ENCODE measurements at regions not wholly inside any gene's neighbourhood (a gene's known extent, or its start where the extent isn't known, plus 50 kb on each side); places are given as distances from the start of the nearest gene placed in this dataset.

GRCh38 chr6:50277774-50278173 lies 228.0 kb upstream of the DEFB112 start:
- H3K4me1 ChIP-seq (ENCODE audit: control insufficient read depth, insufficient read depth, low read length), result no peaks in the 10 kb centered on the region
- no peak overlapping the region for H3K4me2 ChIP-seq (ENCODE audit: low read length)
- no peaks in the 10 kb centered on the region for H3K27me3 ChIP-seq (ENCODE audit: control insufficient read depth, insufficient read depth, low read length)
- H3K9ac ChIP-seq (ENCODE audit: low read depth, low read length), result no peak overlapping the region
- H3K4me3 ChIP-seq (ENCODE audit: low read length), result no peak overlapping the region
- no peaks in the 10 kb centered on the region for H3K9me3 ChIP-seq (replicated peaks; ENCODE audit: low read length)
- no peaks in the 10 kb centered on the region for H3K36me3 ChIP-seq (ENCODE audit: insufficient read depth, low read length)

- no peak overlapping the region for H3K9ac ChIP-seq (ENCODE audit: low read depth, low read length)
- H3K4me2 ChIP-seq (ENCODE audit: low read length), result no peak overlapping the region
- H3K36me3 ChIP-seq (ENCODE audit: insufficient read depth, low read length), result no peaks in the 10 kb centered on the region
- no peak overlapping the region for H3K4me3 ChIP-seq (ENCODE audit: low read length)
- H3K9me3 ChIP-seq (replicated peaks; ENCODE audit: low read length), result no peaks in the 10 kb centered on the region
- no peaks in the 10 kb centered on the region for H3K27me3 ChIP-seq (ENCODE audit: control insufficient read depth, insufficient read depth, low read length)
- no peaks in the 10 kb centered on the region for H3K4me1 ChIP-seq (ENCODE audit: control insufficient read depth, insufficient read depth, low read length)
These were observed 228.9 kb upstream of the DEFB112 start for GRCh38 chr6:50278663-50279062.

- Histone ChIP-seq H3K4me1 (ENCODE audit: control insufficient read depth, insufficient read depth, low read length) (peaks cover 3% of the 10 kb centered on the region), H3K9me3 (replicated peaks; ENCODE audit: low read length) (no peaks in the 10 kb centered on the region), H3K27me3 (ENCODE audit: control insufficient read depth, insufficient read depth, low read length) (no peaks in the 10 kb centered on the region), H3K36me3 (ENCODE audit: insufficient read depth, low read length) (no peaks in the 10 kb centered on the region), H3K9ac (ENCODE audit: low read depth, low read length) (no peak overlapping the region), H3K4me3 (ENCODE audit: low read length) (no peak overlapping the region), H3K4me2 (ENCODE audit: low read length) (no peak overlapping the region)
These were observed 236.0 kb upstream of the DEFB112 start for GRCh38 chr6:50285735-50286134.

- Histone ChIP-seq H3K4me2 (ENCODE audit: low read length) (no peak overlapping the region), H3K4me1 (ENCODE audit: control insufficient read depth, insufficient read depth, low read length) (peaks cover 3% of the 10 kb centered on the region), H3K27me3 (ENCODE audit: control insufficient read depth, insufficient read depth, low read length) (no peaks in the 10 kb centered on the region), H3K36me3 (ENCODE audit: insufficient read depth, low read length) (no peaks in the 10 kb centered on the region), H3K9me3 (replicated peaks; ENCODE audit: low read length) (no peaks in the 10 kb centered on the region), H3K4me3 (ENCODE audit: low read length) (no peak overlapping the region), H3K9ac (ENCODE audit: low read depth, low read length) (no peak overlapping the region)
These were observed 238.5 kb upstream of the DEFB112 start for GRCh38 chr6:50288241-50288640.

GRCh38 chr6:50288881-50289280 lies 239.2 kb upstream of the DEFB112 start:
- Histone ChIP-seq H3K27me3 (ENCODE audit: control insufficient read depth, insufficient read depth, low read length) (no peaks in the 10 kb centered on the region), H3K9ac (ENCODE audit: low read depth, low read length) (no peak overlapping the region), H3K4me2 (ENCODE audit: low read length) (no peak overlapping the region), H3K9me3 (replicated peaks; ENCODE audit: low read length) (no peaks in the 10 kb centered on the region), H3K4me3 (ENCODE audit: low read length) (no peak overlapping the region), H3K4me1 (ENCODE audit: control insufficient read depth, insufficient read depth, low read length) (peaks cover 3% of the 10 kb centered on the region), H3K36me3 (ENCODE audit: insufficient read depth, low read length) (no peaks in the 10 kb centered on the region)

- no peak overlapping the region for H3K4me3 ChIP-seq (ENCODE audit: low read length)
- H3K9ac ChIP-seq (ENCODE audit: low read depth, low read length), result no peak overlapping the region
- no peak overlapping the region for H3K4me2 ChIP-seq (ENCODE audit: low read length)
- H3K4me1 ChIP-seq (ENCODE audit: control insufficient read depth, insufficient read depth, low read length), result peaks cover 3% of the 10 kb centered on the region
- H3K36me3 ChIP-seq (ENCODE audit: insufficient read depth, low read length), result no peaks in the 10 kb centered on the region
- H3K9me3 ChIP-seq (replicated peaks; ENCODE audit: low read length), result no peaks in the 10 kb centered on the region
- H3K27me3 ChIP-seq (ENCODE audit: control insufficient read depth, insufficient read depth, low read length), result no peaks in the 10 kb centered on the region
These were observed 239.6 kb upstream of the DEFB112 start for GRCh38 chr6:50289366-50289765.

GRCh38 chr6:50301307-50301706 lies 251.6 kb upstream of the DEFB112 start:
- H3K9ac ChIP-seq (ENCODE audit: low read depth, low read length), result no peak overlapping the region
- H3K9me3 ChIP-seq (replicated peaks; ENCODE audit: low read length), result no peaks in the 10 kb centered on the region
- H3K27me3 ChIP-seq (ENCODE audit: control insufficient read depth, insufficient read depth, low read length), result no peaks in the 10 kb centered on the region
- no peak overlapping the region for H3K4me3 ChIP-seq (ENCODE audit: low read length)
- no peaks in the 10 kb centered on the region for H3K4me1 ChIP-seq (ENCODE audit: control insufficient read depth, insufficient read depth, low read length)
- no peaks in the 10 kb centered on the region for H3K36me3 ChIP-seq (ENCODE audit: insufficient read depth, low read length)
- H3K4me2 ChIP-seq (ENCODE audit: low read length), result no peak overlapping the region

GRCh38 chr6:50305660-50306059 lies 255.9 kb upstream of the DEFB112 start:
- Histone ChIP-seq H3K36me3 (ENCODE audit: insufficient read depth, low read length) (no peaks in the 10 kb centered on the region), H3K4me2 (ENCODE audit: low read length) (no peak overlapping the region), H3K9me3 (replicated peaks; ENCODE audit: low read length) (no peaks in the 10 kb centered on the region), H3K4me3 (ENCODE audit: low read length) (no peak overlapping the region), H3K4me1 (ENCODE audit: control insufficient read depth, insufficient read depth, low read length) (no peaks in the 10 kb centered on the region), H3K27me3 (ENCODE audit: control insufficient read depth, insufficient read depth, low read length) (no peaks in the 10 kb centered on the region), H3K9ac (ENCODE audit: low read depth, low read length) (no peak overlapping the region)

- no peak overlapping the region for H3K4me2 ChIP-seq (ENCODE audit: low read length)
- H3K4me3 ChIP-seq (ENCODE audit: low read length), result no peak overlapping the region
- H3K27me3 ChIP-seq (ENCODE audit: control insufficient read depth, insufficient read depth, low read length), result no peaks in the 10 kb centered on the region
- no peaks in the 10 kb centered on the region for H3K9me3 ChIP-seq (replicated peaks; ENCODE audit: low read length)
- H3K9ac ChIP-seq (ENCODE audit: low read depth, low read length), result no peak overlapping the region
- no peaks in the 10 kb centered on the region for H3K36me3 ChIP-seq (ENCODE audit: insufficient read depth, low read length)
- H3K4me1 ChIP-seq (ENCODE audit: control insufficient read depth, insufficient read depth, low read length), result no peaks in the 10 kb centered on the region
These were observed 268.8 kb upstream of the DEFB112 start for GRCh38 chr6:50318536-50318935.

- H3K4me1 ChIP-seq (ENCODE audit: control insufficient read depth, insufficient read depth, low read length), result no peaks in the 10 kb centered on the region
- H3K4me2 ChIP-seq (ENCODE audit: low read length), result no peak overlapping the region
These were observed 280.6 kb upstream of the DEFB112 start for GRCh38 chr6:50330347-50330746.

GRCh38 chr6:50330963-50331362 lies 281.2 kb upstream of the DEFB112 start:
- Histone ChIP-seq H3K36me3 (ENCODE audit: insufficient read depth, low read length) (no peaks in the 10 kb centered on the region), H3K4me1 (ENCODE audit: control insufficient read depth, insufficient read depth, low read length) (no peaks in the 10 kb centered on the region), H3K4me3 (ENCODE audit: low read length) (no peak overlapping the region), H3K9me3 (replicated peaks; ENCODE audit: low read length) (no peaks in the 10 kb centered on the region), H3K27me3 (ENCODE audit: control insufficient read depth, insufficient read depth, low read length) (no peaks in the 10 kb centered on the region), H3K9ac (ENCODE audit: low read depth, low read length) (no peak overlapping the region), H3K4me2 (ENCODE audit: low read length) (no peak overlapping the region)

More at GRCh38 chr6:50330347-50330746, 280.6 kb upstream of the DEFB112 start:
- H3K9me3 ChIP-seq (replicated peaks; ENCODE audit: low read length), result no peaks in the 10 kb centered on the region
- H3K9ac ChIP-seq (ENCODE audit: low read depth, low read length), result no peak overlapping the region
- no peaks in the 10 kb centered on the region for H3K36me3 ChIP-seq (ENCODE audit: insufficient read depth, low read length)
- no peak overlapping the region for H3K4me3 ChIP-seq (ENCODE audit: low read length)
- H3K27me3 ChIP-seq (ENCODE audit: control insufficient read depth, insufficient read depth, low read length), result no peaks in the 10 kb centered on the region

GRCh38 chr6:50333696-50334095 lies 284.0 kb upstream of the DEFB112 start:
- H3K4me3 ChIP-seq (ENCODE audit: low read length), result no peak overlapping the region
- H3K27me3 ChIP-seq (ENCODE audit: control insufficient read depth, insufficient read depth, low read length), result no peaks in the 10 kb centered on the region
- no peaks in the 10 kb centered on the region for H3K4me1 ChIP-seq (ENCODE audit: control insufficient read depth, insufficient read depth, low read length)
- H3K4me2 ChIP-seq (ENCODE audit: low read length), result no peak overlapping the region
- H3K36me3 ChIP-seq (ENCODE audit: insufficient read depth, low read length), result no peaks in the 10 kb centered on the region
- no peaks in the 10 kb centered on the region for H3K9me3 ChIP-seq (replicated peaks; ENCODE audit: low read length)
- H3K9ac ChIP-seq (ENCODE audit: low read depth, low read length), result no peak overlapping the region
